Loucy (cell line): ENCODE measurements at regions not wholly inside any gene's neighbourhood (a gene's known extent, or its start where the extent isn't known, plus 50 kb on each side); places are given as distances from the start of the nearest gene placed in this dataset.

Source experiments
- CTCF ChIP-seq: fragments of 200-600 bp; sonication (generic); conservative IDR thresholded peaks from 2 replicates; pipeline ENCODE4 v1.5.1; 2014; ENCODE audit warnings: mild to moderate bottlenecking, antibody characterized with exemption, low read length
- EZH2phosphoT487 ChIP-seq: fragments of 200-600 bp; IDR thresholded peaks from 2 replicates; pipeline ENCODE4 v1.6.1; 2018; ENCODE audit warnings: antibody characterized with exemption, mild to moderate bottlenecking, moderate library complexity, borderline replicate concordance

GRCh38 chr7:152974577-152974976 lies 215.0 kb downstream of the ACTR3B start:
- TF ChIP-seq CTCF (no peak), EZH2phosphoT487 (no peak)
